Common myeloid progenitor, CD34-positive (primary cell): ENCODE measurements at regions not wholly inside any gene's neighbourhood (a gene's known extent, or its start where the extent isn't known, plus 50 kb on each side); places are given as distances from the start of the nearest gene placed in this dataset.

Source experiments
- CTCF ChIA-PET: fragments of 350-600 bp; sonication (Branson Sonifier 250); formaldehyde crosslinking; loops from one replicate; lab custom pipeline; 2021; ENCODE audit warnings: antibody characterized with exemption; lab: Charles Lee
- POLR2A ChIA-PET: fragments of 350-600 bp; sonication (Branson Sonifier 250); formaldehyde crosslinking; loops from one replicate; lab custom pipeline; 2021; ENCODE audit warnings: antibody characterized with exemption; lab: Charles Lee
- DNase-seq, 3 donors: peaks; one replicate each; pipeline versions ENCODE4 v3.0.0 to v3.0.0-alpha.2; 2013
- H3K27ac ChIP-seq, 2 experiments: 1 replicate in 1 of 2; 2 replicates in 1 of 2; pipeline ENCODE4 v1.7.0; 2013; ENCODE audit warnings: inconsistent platforms in 2 of 2, low read length in 2 of 2, mild to moderate bottlenecking in 2 of 2, low read depth in 1 of 2, moderate library complexity in 1 of 2; ENCODE audit not compliant: severe bottlenecking in 2 of 2, insufficient read depth in 1 of 2, poor library complexity in 1 of 2
- H3K27me3 ChIP-seq, 5 experiments: replicated peaks in 2 of 5; 1 replicate in 3 of 5; 2 replicates in 2 of 5; pipeline versions ENCODE4 v1.6.1 to v1.7.0; 2013; ENCODE audit warnings: low read length in 4 of 5, mild to moderate bottlenecking in 2 of 5, moderate library complexity in 2 of 5, inconsistent platforms in 1 of 5; ENCODE audit not compliant: insufficient read depth in 5 of 5, control insufficient read depth in 4 of 5
- H3K36me3 ChIP-seq, 4 experiments: 1 replicate in 2 of 4; 2 replicates in 2 of 4; pipeline versions ENCODE4 v1.6.1 to v1.7.0; 2013; ENCODE audit warnings: low read length in 3 of 4, control low read depth in 1 of 4, mild to moderate bottlenecking in 1 of 4; ENCODE audit not compliant: control insufficient read depth in 4 of 4, insufficient read depth in 4 of 4
- H3K4me1 ChIP-seq, 4 experiments: 1 replicate in 3 of 4; 2 replicates in 1 of 4; pipeline versions ENCODE4 v1.6.1 to v1.7.1; 2013; ENCODE audit warnings: low read length in 3 of 4, mild to moderate bottlenecking in 3 of 4, control low read depth in 1 of 4, inconsistent platforms in 1 of 4, moderate library complexity in 1 of 4; ENCODE audit not compliant: control insufficient read depth in 4 of 4, insufficient read depth in 4 of 4; ENCODE audit errors: control extremely low read depth in 1 of 4
- H3K4me3 ChIP-seq, 7 experiments: 1 replicate in 4 of 7; 2 replicates in 3 of 7; pipeline versions ENCODE4 v1.5.1 to v1.7.0; 2013; ENCODE audit warnings: mild to moderate bottlenecking in 7 of 7, low read length in 6 of 7, moderate library complexity in 6 of 7, inconsistent platforms in 2 of 7, low read depth in 2 of 7, control low read depth in 1 of 7; ENCODE audit not compliant: insufficient read depth in 4 of 7, control insufficient read depth in 1 of 7; ENCODE audit errors: extremely low read depth in 1 of 7
- H3K9me3 ChIP-seq, 5 experiments: 1 replicate in 4 of 5; 2 replicates in 1 of 5; pipeline versions ENCODE4 v1.6.1 to v1.7.1; 2013; ENCODE audit warnings: low read length in 4 of 5, mild to moderate bottlenecking in 2 of 5, inconsistent platforms in 1 of 5, low read depth in 1 of 5, moderate library complexity in 1 of 5; ENCODE audit not compliant: control insufficient read depth in 4 of 5, insufficient read depth in 2 of 5; ENCODE audit errors: control extremely low read depth in 1 of 5
- WGBS: methylation state at CpG from one replicate; pipeline ENCODE4 v1.1.5; 2013; ENCODE audit not compliant: insufficient coverage; 5-methylcytosine and 5-hydroxymethylcytosine counted together

DNA sequence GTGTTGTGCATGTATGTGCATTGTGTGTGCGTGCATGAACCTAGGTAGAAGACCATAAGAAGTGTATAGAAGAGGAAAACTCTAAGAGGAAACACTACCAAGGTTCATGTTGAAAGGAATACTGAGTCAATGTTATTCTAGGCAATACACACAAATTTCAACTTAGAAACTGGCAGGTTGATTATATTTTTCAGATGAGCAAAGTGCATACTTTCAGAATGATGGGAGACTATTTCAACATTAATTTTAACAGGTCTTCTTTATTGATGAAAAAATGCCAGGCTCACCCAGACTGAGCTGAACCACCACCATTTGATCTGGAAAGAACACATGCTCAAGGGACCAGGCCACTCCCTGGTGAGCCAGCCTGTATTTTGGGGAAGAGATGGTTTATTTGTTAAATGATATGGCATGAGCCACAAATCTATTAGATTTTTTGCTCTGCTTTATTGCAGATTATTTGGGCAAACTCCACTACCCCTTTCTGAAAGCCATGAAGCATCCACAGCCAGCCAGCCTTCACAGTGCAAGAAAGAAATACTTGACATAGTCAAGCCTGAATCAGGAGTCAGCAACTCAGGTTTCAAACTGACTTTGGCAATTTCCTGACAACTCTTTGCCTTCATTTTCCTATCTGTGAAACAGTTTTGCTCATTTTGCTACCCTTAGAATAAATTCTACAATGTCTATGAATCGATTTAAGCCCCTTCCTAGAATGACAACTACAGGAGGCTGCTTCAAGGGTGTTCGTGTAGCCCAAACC, 368.9 kb downstream of the COG6 start:
- CTCF ChIA-PET = no interaction called here
- Histone ChIP-seq H3K27me3 (no peaks in the 10 kb centered on the region), H3K27ac (no peak overlapping the region), H3K9me3 (peaks cover 0 to 2% (median 1%) of the 10 kb centered on the region in 5 experiments), H3K4me3 (no peak overlapping the region), H3K36me3 (no peaks in the 10 kb centered on the region), H3K4me1 (no peaks in the 10 kb centered on the region)
- POLR2A ChIA-PET = no interaction called here
- DNase-seq = no peak
- 91% methylated on average over 3 of the region's 3 CpGs for WGBS

DNA sequence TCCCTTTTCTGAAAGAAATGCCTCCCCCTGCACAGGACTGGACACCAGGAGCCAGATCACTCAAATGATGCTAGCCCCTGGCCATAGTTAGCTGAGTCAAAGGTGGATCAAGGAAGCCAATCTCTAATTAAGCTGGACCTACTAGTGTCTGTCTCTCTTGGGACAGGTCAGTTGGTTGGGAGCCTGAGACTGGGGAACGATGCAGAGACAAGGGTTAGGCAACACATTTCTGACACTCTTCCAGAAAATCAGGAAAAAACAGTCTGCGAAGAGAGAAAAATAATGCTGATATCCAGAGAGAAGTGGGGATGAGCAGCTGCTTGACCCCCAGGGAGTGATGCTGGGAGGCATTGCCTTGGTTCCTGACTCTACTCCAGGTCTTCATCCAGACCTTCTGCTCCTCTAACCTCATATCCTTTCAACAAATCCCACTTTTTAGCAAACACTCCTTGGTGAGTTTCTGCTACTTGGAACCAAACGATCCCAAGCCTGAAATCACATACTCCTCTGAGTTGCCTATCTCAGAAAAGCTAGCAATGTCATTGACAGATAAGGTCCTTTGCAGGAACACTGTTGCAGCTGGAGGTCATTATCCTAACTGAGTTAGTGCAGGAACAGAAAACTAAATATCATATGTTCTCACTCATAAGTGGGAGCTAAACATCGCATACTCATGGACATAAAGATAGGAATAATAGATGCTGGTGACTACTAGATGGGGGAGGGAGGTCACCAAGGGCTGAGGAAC, 369.7 kb downstream of the COG6 start:
- 97% methylated on average over 4 of the region's 4 CpGs for WGBS
- peaks cover 0 to 2% (median 1%) of the 10 kb centered on the region in 5 experiments for H3K9me3 ChIP-seq
- H3K36me3 ChIP-seq = no peaks in the 10 kb centered on the region
- ChIA-PET CTCF (no interaction called here), POLR2A (no interaction called here)
- no peaks in the 10 kb centered on the region for H3K27me3 ChIP-seq
- peaks cover 0 to 3% (median under 1%) of the 10 kb centered on the region in 4 experiments for H3K4me1 ChIP-seq
- H3K27ac ChIP-seq = no peak overlapping the region
- H3K4me3 ChIP-seq = no peak overlapping the region
- DNase-seq = no peak

DNA sequence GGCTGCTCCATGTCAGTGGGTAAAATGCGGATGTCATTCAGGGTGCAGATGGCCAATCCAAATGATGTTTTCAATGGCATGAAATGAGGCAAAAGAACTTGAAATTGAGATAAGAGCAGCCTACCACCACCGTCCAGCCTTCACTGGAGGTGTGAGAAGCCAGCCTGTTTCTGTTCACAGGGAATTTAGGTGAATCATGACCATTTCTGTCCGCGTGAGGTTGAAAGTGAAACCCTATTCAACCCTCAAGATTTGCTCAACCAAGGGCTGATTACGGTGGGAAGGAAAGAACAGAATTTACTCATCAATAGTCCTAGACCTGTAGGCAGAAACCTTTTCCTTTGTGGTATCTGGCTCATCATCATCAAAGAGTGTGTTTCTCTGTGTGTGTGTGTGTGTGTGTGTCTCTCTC, 370.7 kb downstream of the COG6 start:
- DNase-seq = no peak
- Histone ChIP-seq H3K27me3 (no peaks in the 10 kb centered on the region), H3K36me3 (no peaks in the 10 kb centered on the region), H3K27ac (no peak overlapping the region), H3K4me1 (peaks cover 1 to 13% (median 4%) of the 10 kb centered on the region in 4 experiments), H3K9me3 (peaks cover 0 to 2% (median 0%) of the 10 kb centered on the region in 5 experiments), H3K4me3 (no peak overlapping the region)
- 100% methylated on average over 2 of the region's 5 CpGs for WGBS
- POLR2A ChIA-PET = no interaction called here
- CTCF ChIA-PET = no interaction called here

DNA sequence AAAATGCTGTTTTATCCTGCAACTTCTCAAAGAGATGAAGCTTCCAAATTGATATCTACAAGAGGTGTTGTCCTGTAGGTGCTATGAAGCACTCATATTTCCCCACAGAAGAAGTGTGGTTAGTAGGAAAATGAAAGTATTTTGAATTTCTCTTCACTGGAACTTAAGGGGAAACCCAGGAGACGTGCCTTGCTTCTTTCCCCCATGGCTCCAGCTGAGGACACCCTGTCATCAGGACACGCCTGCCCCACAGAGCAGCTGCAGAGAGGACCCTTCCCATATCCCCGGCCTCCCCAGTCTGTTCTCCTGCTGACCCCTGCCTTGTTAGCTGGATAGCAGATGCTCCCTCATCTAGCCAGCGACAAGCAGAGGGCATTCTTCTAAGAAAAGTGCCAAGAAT, 371.3 kb downstream of the COG6 start:
- WGBS = 100% methylated on average over 3 of the region's 4 CpGs
- DNase-seq = no peak
- POLR2A ChIA-PET = no interaction called here

DNA sequence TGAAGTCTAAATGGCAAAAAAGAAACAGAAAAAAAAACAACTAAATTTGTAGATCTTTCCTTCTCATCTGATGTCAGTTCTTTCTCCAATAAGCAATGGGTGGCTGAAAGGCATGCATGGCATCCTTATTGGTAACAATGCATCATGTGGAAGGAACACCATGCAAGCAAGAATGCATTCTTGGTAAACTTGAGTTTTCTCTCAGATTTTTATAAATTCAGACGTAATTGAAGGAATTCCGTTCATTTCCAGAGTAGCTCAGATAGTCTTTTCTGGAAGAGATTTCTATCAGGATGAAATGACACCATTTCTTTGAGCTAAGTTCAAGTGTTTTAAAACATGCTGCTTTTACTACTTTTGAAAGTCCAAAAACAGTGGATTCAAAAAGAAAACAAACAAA, 373.0 kb downstream of the COG6 start:
- CTCF ChIA-PET = no interaction called here
- H3K36me3 ChIP-seq = no peaks in the 10 kb centered on the region
- WGBS = 100% methylated on average over 2 of the region's 2 CpGs
- no peak overlapping the region for H3K4me3 ChIP-seq
- DNase-seq = no peak
- peaks cover 2 to 16% (median 6%) of the 10 kb centered on the region in 4 experiments for H3K4me1 ChIP-seq
- H3K27ac ChIP-seq = no peak overlapping the region
- peaks cover 0 to 2% (median 0%) of the 10 kb centered on the region in 5 experiments for H3K9me3 ChIP-seq
- H3K27me3 ChIP-seq = no peaks in the 10 kb centered on the region
- POLR2A ChIA-PET = no interaction called here

More for the DNA sequence above, 371.3 kb downstream of the COG6 start:
- Histone ChIP-seq H3K27me3 (no peaks in the 10 kb centered on the region), H3K27ac (no peak overlapping the region), H3K4me3 (no peak overlapping the region), H3K4me1 (peaks cover 2 to 16% (median 6%) of the 10 kb centered on the region in 4 experiments), H3K36me3 (no peaks in the 10 kb centered on the region), H3K9me3 (peaks cover 0 to 2% (median 0%) of the 10 kb centered on the region in 5 experiments)
- CTCF ChIA-PET = no interaction called here

DNA sequence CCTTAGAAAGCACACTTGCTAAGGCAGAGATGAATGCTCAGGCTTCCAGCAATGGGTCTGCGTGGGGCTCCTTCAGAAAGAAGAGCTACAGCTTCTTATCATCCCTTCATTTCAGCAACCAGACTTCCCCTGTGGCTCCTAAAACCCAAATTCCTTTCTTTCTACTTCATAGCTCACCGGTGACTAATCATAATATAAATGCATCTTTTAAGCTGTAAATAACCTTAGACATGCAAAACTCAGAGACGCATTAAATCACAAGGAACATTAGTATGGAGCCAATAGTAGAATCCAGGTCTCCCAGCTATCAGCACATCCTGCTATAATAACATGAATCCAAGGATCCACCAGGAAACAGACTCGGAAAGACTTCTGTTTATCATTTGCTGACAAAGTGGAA, 375.6 kb downstream of the COG6 start:
- ChIA-PET CTCF (no interaction called here), POLR2A (no interaction called here)
- Histone ChIP-seq H3K4me3 (no peak overlapping the region), H3K4me1 (peaks cover 2 to 16% (median 6%) of the 10 kb centered on the region in 4 experiments), H3K27me3 (no peaks in the 10 kb centered on the region), H3K36me3 (no peaks in the 10 kb centered on the region), H3K27ac (no peak overlapping the region), H3K9me3 (peaks cover 0 to 2% (median 0%) of the 10 kb centered on the region in 5 experiments)
- WGBS = 28% methylated on average over 3 of the region's 4 CpGs
- DNase-seq = peak; percentile 6 to 49 (median 29)

DNA sequence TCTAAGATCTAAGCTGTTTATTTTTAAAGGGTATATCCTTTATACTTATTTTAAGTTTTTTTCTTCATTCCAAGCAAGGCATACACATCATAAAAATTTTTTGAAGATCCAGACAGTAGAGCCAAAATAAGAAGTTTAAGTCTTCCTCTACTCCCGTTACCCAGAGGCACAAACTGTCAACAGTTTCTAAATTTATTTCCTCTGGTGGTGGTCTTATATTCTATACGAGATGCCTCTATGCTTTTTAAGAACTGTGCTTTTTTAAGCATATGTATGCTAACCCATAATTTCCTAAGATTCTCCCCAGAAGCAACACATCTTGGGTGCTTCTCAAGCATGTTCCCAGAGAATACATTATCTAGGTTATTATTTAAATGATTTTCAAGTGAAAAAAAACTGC, 383.6 kb downstream of the COG6 start:
- no peaks in the 10 kb centered on the region for H3K4me1 ChIP-seq
- peaks cover 0 to under 1% (median 0%) of the 10 kb centered on the region in 5 experiments for H3K27me3 ChIP-seq
- ChIA-PET POLR2A (no interaction called here), CTCF (no interaction called here)
- DNase-seq = no peak
- WGBS = no CpG with 5 or more reads among the region's 2 CpGs
- no peaks in the 10 kb centered on the region for H3K9me3 ChIP-seq
- H3K4me3 ChIP-seq = no peak overlapping the region
- no peaks in the 10 kb centered on the region for H3K36me3 ChIP-seq
- no peak overlapping the region for H3K27ac ChIP-seq
